Activated CD4-positive, alpha-beta T cell treated with anti-CD3 and anti-CD28 coated beads, Interleukin-2, Interleukin-6, amounts not matched to agents 100 ng/mL and 50 ng/mL, durations not matched to agents 16 hours and 8 hours (primary cell): ENCODE measurements at regions not wholly inside any gene's neighbourhood (a gene's known extent, or its start where the extent isn't known, plus 50 kb on each side); places are given as distances from the start of the nearest gene placed in this dataset.

Experiments
- DNase-seq: peaks from one replicate; pipeline ENCODE4 v3.0.0-alpha.2; 2020

DNA sequence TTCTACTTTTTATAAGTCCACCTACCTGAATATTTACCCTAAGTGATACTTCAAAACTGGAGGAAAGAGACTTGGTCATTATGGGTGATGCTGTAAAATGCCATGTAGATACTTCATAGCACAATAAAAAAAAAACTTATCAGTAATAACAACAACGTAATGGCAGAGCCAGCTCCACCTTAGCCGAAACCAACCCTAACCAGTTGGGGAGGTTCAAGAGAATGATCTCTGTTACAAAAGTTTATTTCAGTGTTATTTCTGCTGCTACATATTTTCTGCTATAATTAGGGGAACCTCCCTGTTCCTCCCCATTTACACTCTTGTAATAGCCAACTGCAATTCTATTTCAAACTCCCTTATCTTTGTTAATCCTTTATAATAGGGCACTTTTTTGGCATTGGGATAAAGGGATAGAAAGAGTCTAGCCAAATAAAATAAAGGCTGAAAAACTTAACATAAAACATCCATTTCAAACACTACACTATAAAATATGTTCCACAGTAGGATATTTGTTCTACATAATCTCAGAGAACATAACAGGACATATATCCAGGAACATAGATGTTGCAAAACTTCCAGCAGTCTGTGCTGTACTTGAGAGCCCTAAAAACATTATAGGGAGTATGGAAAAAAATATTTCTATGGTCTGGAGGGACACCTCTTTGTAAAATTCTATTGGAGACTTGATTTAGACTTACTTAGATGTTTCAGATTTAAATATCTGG, 138.7 kb upstream of the POF1B start:
- no peak for DNase-seq

DNA sequence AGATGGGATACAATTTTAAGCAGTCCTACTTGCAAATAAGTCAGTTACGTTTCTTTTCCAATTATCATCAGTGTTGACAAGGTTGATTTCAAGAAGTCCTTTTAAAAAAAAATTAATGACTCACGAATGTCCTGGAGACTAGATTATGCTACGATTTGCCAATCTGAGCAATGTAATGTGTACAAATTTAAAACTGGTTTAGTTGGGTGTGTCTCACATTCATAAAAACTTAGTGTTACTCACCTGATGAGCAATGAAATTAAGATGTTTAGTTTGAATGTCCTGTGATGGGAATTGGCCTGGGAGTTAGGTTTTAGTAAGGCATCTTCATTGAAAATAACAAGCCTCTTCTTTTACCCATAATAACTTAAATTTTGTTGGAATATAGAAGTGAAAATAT, 136.7 kb upstream of the POF1B start:
- no peak for DNase-seq

DNA sequence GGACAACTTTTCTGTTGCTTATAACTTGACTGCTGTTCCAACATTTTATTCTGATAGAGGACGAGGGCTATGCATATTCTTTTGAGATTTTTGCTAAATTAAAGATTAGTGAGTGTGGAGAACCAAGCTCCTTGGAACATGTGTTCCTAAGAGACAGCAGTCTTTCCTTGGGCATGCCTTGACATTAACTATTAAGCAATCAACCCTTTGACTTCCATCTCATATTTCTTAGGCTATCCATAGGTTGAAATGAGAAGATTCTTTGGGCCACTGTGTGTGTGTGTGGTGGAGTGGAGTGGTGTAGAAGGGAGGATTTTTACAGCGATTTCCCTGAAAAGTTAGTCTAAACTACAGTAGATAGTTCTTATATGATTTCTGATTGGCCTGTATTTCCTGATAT, 127.4 kb upstream of the POF1B start:
- no peak for DNase-seq

DNA sequence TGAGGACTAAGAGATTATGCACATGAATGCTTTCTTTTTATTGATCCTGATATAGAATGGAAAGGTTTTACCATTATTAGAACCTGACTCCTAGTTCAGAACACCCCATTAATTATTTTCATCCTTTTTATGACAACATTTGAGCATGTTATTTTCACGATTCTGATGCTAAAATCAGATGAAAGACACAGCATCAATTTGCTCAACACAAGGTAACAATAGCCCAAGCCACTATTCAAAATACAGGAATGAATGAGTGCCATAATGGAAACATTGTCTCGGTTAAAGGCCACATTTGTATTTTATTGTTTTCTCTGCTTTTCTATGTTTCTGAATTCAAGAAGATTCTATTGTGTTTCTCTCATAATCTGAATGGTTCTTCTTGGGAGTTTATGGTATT, 126.3 kb upstream of the POF1B start:
- DNase-seq: no peak

DNA sequence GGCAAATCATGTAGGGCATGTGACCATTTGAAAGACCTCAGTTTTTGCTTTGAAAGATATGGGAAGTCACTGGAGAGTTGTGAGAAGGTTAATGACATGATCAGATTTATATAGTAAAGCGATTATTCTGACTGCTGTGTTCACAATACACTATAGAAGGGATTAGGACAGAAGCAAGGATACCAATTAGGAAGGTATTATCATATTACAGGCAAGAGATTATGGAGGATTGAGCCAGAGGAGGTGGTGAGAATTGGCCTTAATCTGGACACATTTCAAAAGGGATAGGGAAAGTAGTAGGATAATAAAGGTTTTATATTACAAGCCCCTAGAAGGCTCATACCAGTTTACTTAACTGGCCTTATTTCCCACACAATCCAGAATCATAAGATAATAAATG, 124.9 kb upstream of the POF1B start:
- no peak for DNase-seq

DNA sequence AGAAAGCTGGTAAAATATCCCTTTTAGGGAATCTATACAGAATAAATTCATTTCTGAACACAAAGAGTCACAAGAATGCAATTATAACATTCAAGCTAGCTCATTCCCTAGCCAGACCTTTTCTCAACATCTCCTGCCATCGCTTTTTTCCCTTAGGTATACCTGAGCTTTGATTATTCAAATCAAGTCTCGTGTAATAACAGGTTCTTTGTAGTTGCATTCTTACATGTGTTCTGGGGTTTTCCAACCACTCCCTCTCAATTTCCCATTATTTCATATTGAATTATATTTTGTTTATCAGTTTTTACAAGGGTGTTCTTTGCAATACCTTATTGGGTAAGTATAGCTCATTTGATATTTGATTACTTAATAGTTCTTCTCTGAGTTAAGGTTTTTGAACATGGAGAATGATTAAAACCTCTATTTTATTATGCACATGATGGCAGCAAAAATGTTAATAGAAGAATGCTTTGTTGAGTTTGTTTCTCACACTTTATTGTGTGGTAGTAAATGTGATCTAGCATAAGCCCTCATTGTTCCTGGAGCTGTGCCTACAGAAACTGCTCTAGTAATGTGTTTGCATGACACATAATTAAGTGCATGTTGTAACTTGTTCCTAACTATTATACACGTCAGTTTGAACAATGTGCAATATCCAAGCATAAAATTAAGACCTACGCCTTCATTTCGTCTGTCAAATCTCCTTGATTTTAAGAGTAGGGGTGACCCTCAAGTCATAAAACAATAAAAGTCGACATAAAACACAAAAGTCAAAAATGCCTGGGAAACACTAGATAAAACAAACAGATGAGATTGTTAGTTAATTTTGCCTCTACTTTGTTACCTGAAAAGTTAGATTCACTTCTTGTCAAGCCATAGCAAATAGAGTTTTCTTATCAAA, 124.0 kb upstream of the POF1B start:
- DNase-seq: no peak

DNA sequence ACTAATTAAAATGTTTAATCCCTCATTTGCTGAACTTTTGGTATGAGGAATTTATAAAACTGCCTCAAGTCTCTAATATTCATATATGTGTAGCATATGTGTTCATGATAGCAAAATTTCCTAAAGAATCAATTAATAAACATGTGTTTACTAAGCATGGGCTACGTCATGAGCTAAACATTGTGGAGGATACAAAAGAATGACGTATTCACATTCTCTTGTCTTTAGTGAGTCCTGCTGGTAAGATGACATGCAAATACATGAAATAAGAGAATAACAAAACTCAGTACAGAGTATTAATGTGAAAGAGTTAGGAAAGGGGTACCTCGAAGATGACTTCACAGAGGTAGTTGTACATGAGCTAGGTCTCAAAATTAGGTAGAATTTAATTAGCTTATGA, 121.9 kb upstream of the POF1B start:
- DNase-seq: no peak

DNA sequence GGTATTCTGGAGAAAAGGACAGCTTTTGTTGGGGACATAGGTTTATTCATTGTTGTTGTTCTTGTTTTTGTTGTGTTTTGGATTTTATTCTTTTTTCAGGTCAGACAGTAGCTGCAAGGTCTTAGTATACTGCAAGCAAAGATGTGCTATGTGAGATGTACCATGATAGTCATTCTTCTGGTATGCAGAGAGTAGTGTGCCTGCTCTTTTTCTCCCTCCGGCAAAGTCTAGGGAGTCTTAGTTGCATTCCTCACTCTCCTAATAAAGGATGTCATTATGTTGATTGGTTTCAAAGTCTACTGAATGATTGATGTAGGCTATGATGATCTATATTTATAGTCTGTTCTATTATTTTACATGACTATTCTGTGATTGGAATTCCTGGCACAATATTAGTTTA, 119.9 kb upstream of the POF1B start:
- no peak for DNase-seq

DNA sequence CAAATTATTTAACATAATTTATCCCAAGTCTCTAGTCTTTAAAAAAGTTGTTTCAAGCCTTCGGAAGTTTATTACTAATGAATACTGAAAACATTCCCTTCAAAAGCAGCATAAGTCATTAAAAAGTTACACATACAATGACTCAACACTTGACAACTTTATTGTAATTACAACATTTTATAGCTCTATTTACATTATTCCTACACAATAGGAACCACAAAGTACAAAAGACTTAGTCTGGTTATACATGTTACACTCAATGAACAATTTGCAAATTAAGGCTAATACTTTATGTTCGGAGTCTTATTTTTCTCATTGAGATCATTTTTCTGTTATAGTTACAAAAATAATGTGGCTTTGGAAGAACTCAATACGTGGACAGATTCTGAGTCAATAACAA, 114.4 kb upstream of the POF1B start:
- DNase-seq: no peak

DNA sequence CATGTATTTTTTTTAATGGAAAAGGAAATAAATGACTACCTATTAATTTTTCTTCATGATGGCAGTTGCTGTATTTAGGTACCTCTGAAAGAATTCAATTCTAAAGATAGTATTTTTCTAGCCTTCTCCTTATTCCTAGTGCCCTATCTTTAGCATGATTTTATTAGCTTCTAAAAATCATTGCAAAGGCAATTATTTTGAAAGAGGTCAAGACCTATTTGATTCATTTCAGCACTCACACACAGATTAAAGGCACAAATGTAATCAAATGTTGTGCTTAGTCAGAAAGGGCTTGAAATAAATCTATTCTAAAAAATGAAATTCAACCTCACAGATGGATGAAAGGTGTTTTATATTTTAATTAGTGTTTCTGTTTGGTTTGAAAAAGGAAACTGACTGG, 74.8 kb upstream of the POF1B start:
- no peak for DNase-seq

DNA sequence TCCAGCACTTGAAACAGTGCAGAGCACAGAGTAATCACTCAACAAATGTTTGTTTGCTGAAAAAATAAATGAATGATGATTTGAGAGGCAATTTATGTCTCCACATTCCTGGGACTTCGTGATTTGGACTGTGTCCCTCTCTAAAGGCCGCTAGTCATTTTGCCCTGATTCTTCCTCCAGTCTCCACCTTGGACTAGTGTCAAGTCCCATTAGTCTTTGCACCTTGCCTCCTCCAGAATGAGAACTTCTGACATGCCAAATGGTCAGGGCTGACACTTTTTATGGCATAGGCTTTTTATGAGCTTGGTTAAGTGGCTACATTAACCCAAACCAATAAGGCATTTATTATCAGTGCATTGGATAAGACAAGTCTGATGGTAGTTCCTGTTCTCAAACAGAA, 65.1 kb upstream of the POF1B start:
- no peak for DNase-seq
